SK-N-SH treated with all-trans-retinoic acid at 6 μM for 48 hours (cell line): ENCODE measurements at regions not wholly inside any gene's neighbourhood (a gene's known extent, or its start where the extent isn't known, plus 50 kb on each side); places are given as distances from the start of the nearest gene placed in this dataset.
"Not testable (repeated sequence)": the region's sequence is repeated elsewhere in the genome, so short reads cannot be mapped to it uniquely, and the experiment has no call there.

Source experiments
- ATAC-seq: fragments of 200-7000 bp; cut with Tn5 transposase; 3 replicates; pipeline ENCODE4 v1.9.1; 2020; ENCODE audit warnings: mild to moderate bottlenecking, moderate library complexity
- BACH2 ChIP-seq: fragments of 250-450 bp; sonication (Bioruptor Pico); IDR thresholded peaks from 2 replicates; pipeline ENCODE4 v1.9.0; 2021; ENCODE audit warnings: mild to moderate bottlenecking, borderline replicate concordance
- CSDC2 ChIP-seq: fragments of 250-450 bp; sonication (Bioruptor Pico); IDR thresholded peaks from 2 replicates; pipeline ENCODE4 v1.5.0; 2020; ENCODE audit warnings: mild to moderate bottlenecking, moderate library complexity
- CSRNP3 ChIP-seq: fragments of 250-450 bp; sonication (Bioruptor Pico); IDR thresholded peaks from 2 replicates; pipeline ENCODE4 v1.5.1; 2021; ENCODE audit warnings: mild to moderate bottlenecking, moderate library complexity
- ESRRG ChIP-seq: fragments of 250-450 bp; sonication (Bioruptor Pico); IDR thresholded peaks from 2 replicates; pipeline ENCODE4 v1.6.1; 2021; ENCODE audit warnings: mild to moderate bottlenecking
- GLIS3 ChIP-seq: fragments of 250-450 bp; sonication (Bioruptor Pico); IDR thresholded peaks from 2 replicates; pipeline ENCODE4 v1.5.0; 2020; ENCODE audit warnings: mild to moderate bottlenecking, moderate library complexity
- ISL1 ChIP-seq: fragments of 250-450 bp; sonication (Bioruptor Pico); IDR thresholded peaks from 2 replicates; pipeline ENCODE4 v2.1.2; 2022; ENCODE audit warnings: mild to moderate bottlenecking, moderate library complexity
- OSR1 ChIP-seq: fragments of 250-450 bp; sonication (Bioruptor Pico); IDR thresholded peaks from 2 replicates; pipeline ENCODE4 v1.8.0; 2022; ENCODE audit warnings: moderate library complexity, mild to moderate bottlenecking, inconsistent platforms
- POU6F1 ChIP-seq: fragments of 250-450 bp; sonication (Bioruptor Pico); IDR thresholded peaks from 2 replicates; pipeline ENCODE4 v1.8.0; 2021; ENCODE audit warnings: low read depth, mild to moderate bottlenecking, moderate library complexity, borderline replicate concordance
- PPARA ChIP-seq: fragments of 250-450 bp; sonication (Bioruptor Pico); IDR thresholded peaks from 2 replicates; pipeline ENCODE4 v1.5.0; 2020; ENCODE audit warnings: mild to moderate bottlenecking, borderline replicate concordance
- RARB ChIP-seq: fragments of 250-450 bp; sonication (Bioruptor Pico); IDR thresholded peaks from 2 replicates; pipeline ENCODE4 v1.8.0; 2021; ENCODE audit warnings: mild to moderate bottlenecking, moderate library complexity
- SNAI2 ChIP-seq: fragments of 250-450 bp; sonication (Bioruptor Pico); IDR thresholded peaks from 2 replicates; pipeline ENCODE4 v1.5.0; 2020; ENCODE audit warnings: mild to moderate bottlenecking, moderate library complexity
- TOX ChIP-seq: fragments of 250-450 bp; sonication (Bioruptor Pico); IDR thresholded peaks from 2 replicates; pipeline ENCODE4 v1.8.0; 2021; ENCODE audit warnings: mild to moderate bottlenecking, moderate library complexity, borderline replicate concordance
- ZC3H10 ChIP-seq: fragments of 250-450 bp; sonication (Bioruptor Pico); IDR thresholded peaks from 2 replicates; pipeline ENCODE4 v1.5.1; 2021; ENCODE audit warnings: mild to moderate bottlenecking, moderate library complexity
- ZFP3 ChIP-seq: fragments of 250-450 bp; sonication (Bioruptor Pico); IDR thresholded peaks from 2 replicates; pipeline ENCODE4 v1.5.0; 2020; ENCODE audit warnings: mild to moderate bottlenecking, moderate library complexity
- ZFP30 ChIP-seq: fragments of 450-650 bp; formaldehyde crosslinking; IDR thresholded peaks from 2 replicates; pipeline ENCODE4 v1.5.0; 2022; ENCODE audit warnings: mild to moderate bottlenecking, moderate library complexity
- ZNF565 ChIP-seq: fragments of 450-650 bp; formaldehyde crosslinking; conservative IDR thresholded peaks from 2 replicates; pipeline ENCODE4 v1.5.0; 2020; ENCODE audit warnings: low read depth, mild to moderate bottlenecking, moderate library complexity
- ZNF70 ChIP-seq: fragments of 450-650 bp; formaldehyde crosslinking; IDR thresholded peaks from 2 replicates; pipeline ENCODE4 v1.5.0; 2020; ENCODE audit warnings: mild to moderate bottlenecking, moderate library complexity
- TF ChIP-seq, protein P1 (sequence below): fragments of 250-450 bp; sonication (Bioruptor Pico); IDR thresholded peaks from 2 replicates; pipeline ENCODE4 v1.8.0; 2020; ENCODE audit warnings: mild to moderate bottlenecking, moderate library complexity, borderline replicate concordance
- TF ChIP-seq, protein P2 (sequence below): fragments of 250-450 bp; sonication (Bioruptor Pico); IDR thresholded peaks from 2 replicates; pipeline ENCODE4 v1.5.0; 2020; ENCODE audit warnings: mild to moderate bottlenecking, moderate library complexity

DNA sequence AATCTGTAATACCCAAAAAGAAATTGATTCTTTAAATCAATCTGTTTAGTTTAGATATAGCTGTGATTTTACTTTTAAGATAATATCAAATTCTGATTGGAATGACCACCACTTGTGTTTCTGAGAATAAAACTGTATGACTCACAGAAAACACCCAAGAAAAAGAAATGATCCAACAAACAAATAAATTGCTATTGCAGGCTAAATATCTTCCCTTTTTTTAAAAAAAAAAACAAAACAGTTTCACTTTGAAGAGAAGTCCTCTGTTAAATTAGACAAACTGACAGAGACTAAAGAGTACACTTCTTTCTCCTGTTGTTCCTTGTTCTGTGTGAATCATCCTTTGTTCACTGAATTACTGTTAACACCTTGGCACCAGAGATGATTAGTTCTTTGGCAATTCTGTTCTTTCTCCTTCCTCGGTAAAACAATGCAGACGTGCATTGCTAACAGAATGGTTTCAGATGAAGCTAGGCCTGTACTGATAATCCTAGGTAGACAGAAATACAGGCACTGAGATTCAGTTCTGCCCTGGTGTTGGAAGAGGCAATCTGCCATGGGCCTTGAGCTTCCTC lies 895.2 kb upstream of the CITED2 start (continued):
- TF ChIP-seq ESRRG: no peak
- TF ChIP-seq ISL1 (CRISPR knock-in tag): no peak
- no peak for TF ChIP-seq ZFP3 (CRISPR knock-in tag)
- TF ChIP-seq ZNF565 (CRISPR knock-in tag): no peak
- TF ChIP-seq ZNF70 (CRISPR knock-in tag): no peak
- no peak for TF ChIP-seq ZFP30 (CRISPR knock-in tag)
- TF ChIP-seq CSRNP3 (CRISPR knock-in tag): no peak
- no peak for TF ChIP-seq RARB (CRISPR knock-in tag)

- TF ChIP-seq ZNF70 (CRISPR knock-in tag): no peak
- TF ChIP-seq POU6F1 (CRISPR knock-in tag): no peak
- TF ChIP-seq SNAI2: no peak
- TF ChIP-seq ESRRG: no peak
- TF ChIP-seq, protein P1, sequence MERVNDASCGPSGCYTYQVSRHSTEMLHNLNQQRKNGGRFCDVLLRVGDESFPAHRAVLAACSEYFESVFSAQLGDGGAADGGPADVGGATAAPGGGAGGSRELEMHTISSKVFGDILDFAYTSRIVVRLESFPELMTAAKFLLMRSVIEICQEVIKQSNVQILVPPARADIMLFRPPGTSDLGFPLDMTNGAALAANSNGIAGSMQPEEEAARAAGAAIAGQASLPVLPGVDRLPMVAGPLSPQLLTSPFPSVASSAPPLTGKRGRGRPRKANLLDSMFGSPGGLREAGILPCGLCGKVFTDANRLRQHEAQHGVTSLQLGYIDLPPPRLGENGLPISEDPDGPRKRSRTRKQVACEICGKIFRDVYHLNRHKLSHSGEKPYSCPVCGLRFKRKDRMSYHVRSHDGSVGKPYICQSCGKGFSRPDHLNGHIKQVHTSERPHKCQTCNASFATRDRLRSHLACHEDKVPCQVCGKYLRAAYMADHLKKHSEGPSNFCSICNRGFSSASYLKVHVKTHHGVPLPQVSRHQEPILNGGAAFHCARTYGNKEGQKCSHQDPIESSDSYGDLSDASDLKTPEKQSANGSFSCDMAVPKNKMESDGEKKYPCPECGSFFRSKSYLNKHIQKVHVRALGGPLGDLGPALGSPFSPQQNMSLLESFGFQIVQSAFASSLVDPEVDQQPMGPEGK (CRISPR knock-in tag): no peak
- no peak for ATAC-seq
Observed at GRCh38 chr6:140264431-140264830, 890.0 kb upstream of the CITED2 start.

DNA sequence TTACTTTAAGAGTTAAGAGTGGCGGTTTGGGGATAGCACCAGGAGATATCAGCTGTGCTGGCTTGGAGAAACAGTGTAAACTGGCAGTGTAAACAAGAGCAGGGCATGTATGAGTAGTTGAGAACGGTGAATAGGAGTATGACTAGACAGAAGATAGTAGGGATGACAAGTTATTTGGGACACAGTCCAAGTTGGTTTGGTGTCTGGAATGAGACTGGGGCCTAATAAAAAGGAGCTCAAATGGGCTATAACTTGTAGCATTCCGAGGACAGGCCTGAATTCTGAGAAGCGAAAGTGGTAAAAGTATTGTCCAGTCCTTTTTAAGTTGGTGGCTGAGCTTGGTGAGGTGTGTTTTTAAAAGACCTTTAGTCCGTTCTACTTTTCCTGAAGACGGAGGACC lies 883.9 kb upstream of the CITED2 start:
- not testable (repeated sequence) for ATAC-seq

- TF ChIP-seq GLIS3 (CRISPR knock-in tag): no peak
- no peak for TF ChIP-seq ZC3H10
- TF ChIP-seq BACH2 (CRISPR knock-in tag): no peak
- no peak for TF ChIP-seq ZNF565 (CRISPR knock-in tag)
- TF ChIP-seq ISL1 (CRISPR knock-in tag): no peak
- TF ChIP-seq RARB (CRISPR knock-in tag): no peak
- TF ChIP-seq PPARA (CRISPR knock-in tag): no peak
- TF ChIP-seq CSRNP3 (CRISPR knock-in tag): no peak
- no peak for TF ChIP-seq SNAI2
- TF ChIP-seq, protein P2, sequence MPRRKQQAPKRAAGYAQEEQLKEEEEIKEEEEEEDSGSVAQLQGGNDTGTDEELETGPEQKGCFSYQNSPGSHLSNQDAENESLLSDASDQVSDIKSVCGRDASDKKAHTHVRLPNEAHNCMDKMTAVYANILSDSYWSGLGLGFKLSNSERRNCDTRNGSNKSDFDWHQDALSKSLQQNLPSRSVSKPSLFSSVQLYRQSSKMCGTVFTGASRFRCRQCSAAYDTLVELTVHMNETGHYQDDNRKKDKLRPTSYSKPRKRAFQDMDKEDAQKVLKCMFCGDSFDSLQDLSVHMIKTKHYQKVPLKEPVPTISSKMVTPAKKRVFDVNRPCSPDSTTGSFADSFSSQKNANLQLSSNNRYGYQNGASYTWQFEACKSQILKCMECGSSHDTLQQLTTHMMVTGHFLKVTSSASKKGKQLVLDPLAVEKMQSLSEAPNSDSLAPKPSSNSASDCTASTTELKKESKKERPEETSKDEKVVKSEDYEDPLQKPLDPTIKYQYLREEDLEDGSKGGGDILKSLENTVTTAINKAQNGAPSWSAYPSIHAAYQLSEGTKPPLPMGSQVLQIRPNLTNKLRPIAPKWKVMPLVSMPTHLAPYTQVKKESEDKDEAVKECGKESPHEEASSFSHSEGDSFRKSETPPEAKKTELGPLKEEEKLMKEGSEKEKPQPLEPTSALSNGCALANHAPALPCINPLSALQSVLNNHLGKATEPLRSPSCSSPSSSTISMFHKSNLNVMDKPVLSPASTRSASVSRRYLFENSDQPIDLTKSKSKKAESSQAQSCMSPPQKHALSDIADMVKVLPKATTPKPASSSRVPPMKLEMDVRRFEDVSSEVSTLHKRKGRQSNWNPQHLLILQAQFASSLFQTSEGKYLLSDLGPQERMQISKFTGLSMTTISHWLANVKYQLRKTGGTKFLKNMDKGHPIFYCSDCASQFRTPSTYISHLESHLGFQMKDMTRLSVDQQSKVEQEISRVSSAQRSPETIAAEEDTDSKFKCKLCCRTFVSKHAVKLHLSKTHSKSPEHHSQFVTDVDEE (CRISPR knock-in tag): no peak
- no peak for TF ChIP-seq POU6F1 (CRISPR knock-in tag)
- no peak for TF ChIP-seq CSDC2 (CRISPR knock-in tag)
- no peak for TF ChIP-seq OSR1 (CRISPR knock-in tag)
- no peak for TF ChIP-seq TOX (CRISPR knock-in tag)
- no peak for TF ChIP-seq ZFP3 (CRISPR knock-in tag)
- TF ChIP-seq ESRRG: no peak
- no peak for ATAC-seq
Observed at GRCh38 chr6:140256248-140256647, 881.8 kb upstream of the CITED2 start.
